Omental fat pad (tissue), 3 donors: ENCODE measurements at regions not wholly inside any gene's neighbourhood (a gene's known extent, or its start where the extent isn't known, plus 50 kb on each side); places are given as distances from the start of the nearest gene placed in this dataset.

Experiments
- ATAC-seq: fragments of 150-250 bp; one replicate; pipeline ENCODE4 v1.9.1; 2016; ENCODE audit warnings: mild to moderate bottlenecking, moderate library complexity; ENCODE audit not compliant: low FRiP score
- DNase-seq: peaks from one replicate; pipeline ENCODE4 v3.0.0-alpha.2; 2019; ENCODE audit warnings: low spot score
- CTCF ChIP-seq, 3 donors: fragments of 450-650 bp; IDR thresholded peaks; one replicate each; pipeline ENCODE4 v1.5.1; 2016 to 2017; ENCODE audit warnings: antibody characterized with exemption in 3 of 3, mild to moderate bottlenecking in 3 of 3, moderate library complexity in 2 of 3

- DNase-seq (no peak), ATAC-seq (no peak)
- TF ChIP-seq CTCF (IDR thresholded peaks at IDR 0.05) = no peak
These were observed 131.6 kb downstream of the CBLL2 start for GRCh38 chrX:22404297-22404696.

DNA sequence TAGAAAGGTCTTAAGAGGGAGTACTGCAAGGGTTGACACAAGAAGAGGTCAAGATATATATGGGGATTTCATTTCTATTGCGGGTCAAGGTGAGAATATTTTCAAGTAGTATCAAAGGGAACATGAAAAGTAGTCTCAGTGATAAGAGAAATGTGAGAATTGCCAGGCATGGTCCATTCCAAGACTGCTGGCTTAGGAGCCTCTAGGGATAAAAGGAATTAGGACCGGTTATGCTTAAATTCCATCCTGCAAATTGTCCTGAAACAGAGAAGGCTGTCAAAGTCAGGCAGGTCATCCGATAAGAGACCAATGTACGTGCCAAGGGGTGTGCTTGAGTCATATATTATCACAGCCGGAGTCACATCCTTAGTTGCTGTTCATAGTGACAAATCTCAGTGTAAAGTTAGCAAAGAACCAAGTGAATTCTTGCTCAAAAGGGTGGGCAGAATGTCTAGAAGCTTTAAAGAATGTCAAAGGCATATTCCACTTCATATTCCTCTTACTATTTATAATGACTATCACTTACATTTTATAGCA lies 133.6 kb downstream of the CBLL2 start:
- no peak for DNase-seq
- TF ChIP-seq CTCF (IDR thresholded peaks at IDR 0.05) = no peak
- no peak for ATAC-seq

DNA sequence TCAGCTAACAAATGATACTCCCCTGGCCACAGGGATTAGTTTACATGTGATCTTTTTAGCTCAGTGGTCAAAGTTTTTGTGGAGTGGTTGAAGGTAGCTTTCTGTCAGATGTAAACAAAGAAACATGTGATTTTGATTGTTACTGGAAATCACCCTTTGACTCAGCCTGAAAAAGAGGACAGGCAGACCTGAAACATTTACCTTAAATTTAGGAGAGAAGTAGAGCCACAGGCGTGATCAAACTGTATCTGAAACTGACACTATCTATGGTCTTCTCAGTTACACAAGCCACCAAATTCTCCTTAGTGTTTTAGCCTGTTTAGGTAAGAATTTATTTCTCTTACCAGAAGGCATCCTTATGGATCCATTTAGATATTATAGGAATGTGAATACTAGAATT lies 136.7 kb downstream of the CBLL2 start:
- no peak for TF ChIP-seq CTCF (IDR thresholded peaks at IDR 0.05)
- DNase-seq (no peak), ATAC-seq (no peak)

DNA sequence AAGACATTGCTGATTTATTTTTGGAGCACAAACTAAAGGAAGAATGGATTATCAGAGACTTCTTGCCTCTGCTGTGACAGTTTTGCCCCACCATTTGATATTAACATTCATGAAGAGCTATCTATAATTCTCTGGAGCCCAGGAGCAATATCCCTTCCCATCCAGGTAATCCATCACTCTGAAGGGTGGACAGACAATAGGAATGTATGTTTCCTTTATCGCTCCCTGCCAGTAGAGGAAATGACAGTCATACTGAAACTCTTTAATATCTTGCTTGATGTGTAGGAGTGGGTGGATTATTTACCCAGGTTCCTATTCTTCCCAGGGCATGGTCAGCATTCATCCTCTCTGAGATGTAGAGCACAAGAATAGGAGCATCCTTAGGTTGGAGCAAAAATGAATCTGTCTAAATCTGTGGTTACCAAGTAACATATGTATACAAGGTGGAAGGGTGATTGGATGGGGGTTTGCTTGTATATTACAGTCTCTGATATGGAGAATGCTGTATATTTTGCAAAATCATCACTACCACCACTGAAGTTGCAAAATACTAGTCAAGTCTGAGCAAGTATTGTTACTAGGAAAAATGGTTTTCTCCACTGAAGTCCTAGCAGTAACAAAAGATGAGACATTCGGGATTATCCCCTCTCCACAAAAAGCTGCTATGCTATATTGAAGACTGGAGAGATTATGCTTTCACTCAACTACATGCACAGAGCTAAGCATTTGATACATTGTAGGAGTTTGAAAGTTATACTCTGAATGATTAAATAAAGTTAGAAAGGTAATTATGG lies 151.6 kb downstream of the CBLL2 start:
- ATAC-seq (no peak), DNase-seq (no peak)

GRCh38 chrX:22424919-22425318 lies 152.2 kb downstream of the CBLL2 start:
- DNase-seq = no peak
- no peak for TF ChIP-seq CTCF (IDR thresholded peaks at IDR 0.05)
- no peak for ATAC-seq

More for the DNA sequence above, 151.6 kb downstream of the CBLL2 start:
- TF ChIP-seq CTCF (IDR thresholded peaks at IDR 0.05) = no peak

DNA sequence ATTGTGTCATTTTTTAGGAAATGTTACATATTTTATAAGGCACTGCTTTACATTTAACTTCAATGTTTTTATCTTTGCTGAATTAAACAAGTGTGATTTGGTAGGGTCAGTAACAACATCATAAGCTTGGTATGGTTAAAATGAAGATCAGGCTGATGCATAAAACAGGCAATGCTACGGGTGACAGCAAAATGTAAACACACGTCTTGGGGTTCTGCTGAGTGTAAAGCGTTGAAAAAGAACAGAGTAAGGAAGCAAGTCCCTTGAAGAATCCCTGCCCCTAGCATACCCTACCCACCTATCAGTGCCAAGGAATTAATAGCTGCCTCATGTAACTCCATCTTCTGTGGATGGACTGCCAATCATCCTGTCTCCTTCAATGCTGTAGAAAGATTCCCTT lies 157.0 kb downstream of the CBLL2 start:
- TF ChIP-seq CTCF (IDR thresholded peaks at IDR 0.05) = no peak
- DNase-seq = no peak
- no peak for ATAC-seq

- DNase-seq (no peak), ATAC-seq (no peak)
- no peak for TF ChIP-seq CTCF (IDR thresholded peaks at IDR 0.05)
These were observed 158.0 kb downstream of the CBLL2 start for GRCh38 chrX:22430701-22431100.
